GM18498 (cell line): ENCODE measurements at regions not wholly inside any gene's neighbourhood (a gene's known extent, or its start where the extent isn't known, plus 50 kb on each side); places are given as distances from the start of the nearest gene placed in this dataset.

Experiments
- ATAC-seq: cut with Tn5 transposase; IDR thresholded peaks from one replicate; pipeline ENCODE4 v1.9.1; 2021; ENCODE audit warnings: mild to moderate bottlenecking, moderate library complexity; ENCODE audit not compliant: unreplicated experiment

DNA sequence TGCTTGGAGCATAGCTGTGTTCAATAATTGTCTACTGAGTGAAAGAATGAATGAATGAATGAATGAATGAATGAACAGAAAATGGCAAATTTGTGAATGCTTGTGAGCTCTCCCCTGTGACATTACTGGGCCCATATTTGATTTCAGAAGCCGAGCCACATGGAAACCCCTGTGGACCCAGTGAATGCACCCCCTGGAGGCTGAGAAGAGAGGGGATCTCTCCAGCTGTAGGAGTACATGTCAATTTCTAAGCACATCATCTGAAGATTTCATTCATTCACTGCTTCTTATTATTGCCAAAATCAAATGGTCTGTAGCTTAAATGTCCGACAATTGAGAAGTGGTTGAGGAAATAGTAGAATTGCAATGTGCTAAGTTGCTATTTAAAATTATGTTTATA is 58.3 kb upstream of the DOCK1 start:
- no peak for ATAC-seq

DNA sequence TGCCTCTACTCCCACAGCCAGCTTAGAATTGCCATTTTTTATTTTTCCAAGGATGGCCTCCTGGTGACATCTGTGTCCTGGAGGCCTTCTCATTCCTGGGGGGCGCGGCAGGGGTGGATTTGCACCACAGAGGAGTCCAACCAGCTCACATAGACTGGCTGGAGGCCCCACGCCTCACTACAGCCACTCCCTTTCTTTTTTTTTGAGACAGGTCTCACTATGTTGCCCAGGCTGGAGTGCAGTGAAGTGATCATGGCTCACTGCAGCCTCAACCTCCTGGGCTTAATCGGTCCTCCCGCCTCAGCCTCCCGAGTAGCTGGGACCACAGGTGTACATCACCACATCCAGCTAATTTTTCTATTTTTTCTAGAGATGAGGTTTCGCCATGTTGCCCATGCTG is 57.6 kb upstream of the DOCK1 start:
- no peak for ATAC-seq

DNA sequence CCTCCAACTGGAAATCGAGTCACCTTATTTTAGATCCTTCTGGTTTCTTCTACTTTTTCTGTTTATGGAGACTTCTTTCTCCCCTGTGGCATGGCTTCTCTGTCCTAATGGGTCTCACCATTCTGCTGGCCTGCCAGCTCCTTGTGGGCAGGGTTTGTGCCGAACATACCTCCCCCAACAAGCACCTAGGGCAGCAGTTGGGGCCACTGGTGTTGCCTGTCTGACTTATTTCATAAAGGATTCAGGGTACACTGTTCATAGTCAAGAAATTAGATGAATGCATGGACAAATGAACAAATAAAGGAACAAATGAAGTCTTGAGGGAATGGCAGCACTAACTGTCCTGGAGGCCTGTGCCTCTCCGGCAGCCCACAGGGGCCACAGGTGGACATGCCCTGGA is 55.6 kb upstream of the DOCK1 start:
- ATAC-seq, result no peak

DNA sequence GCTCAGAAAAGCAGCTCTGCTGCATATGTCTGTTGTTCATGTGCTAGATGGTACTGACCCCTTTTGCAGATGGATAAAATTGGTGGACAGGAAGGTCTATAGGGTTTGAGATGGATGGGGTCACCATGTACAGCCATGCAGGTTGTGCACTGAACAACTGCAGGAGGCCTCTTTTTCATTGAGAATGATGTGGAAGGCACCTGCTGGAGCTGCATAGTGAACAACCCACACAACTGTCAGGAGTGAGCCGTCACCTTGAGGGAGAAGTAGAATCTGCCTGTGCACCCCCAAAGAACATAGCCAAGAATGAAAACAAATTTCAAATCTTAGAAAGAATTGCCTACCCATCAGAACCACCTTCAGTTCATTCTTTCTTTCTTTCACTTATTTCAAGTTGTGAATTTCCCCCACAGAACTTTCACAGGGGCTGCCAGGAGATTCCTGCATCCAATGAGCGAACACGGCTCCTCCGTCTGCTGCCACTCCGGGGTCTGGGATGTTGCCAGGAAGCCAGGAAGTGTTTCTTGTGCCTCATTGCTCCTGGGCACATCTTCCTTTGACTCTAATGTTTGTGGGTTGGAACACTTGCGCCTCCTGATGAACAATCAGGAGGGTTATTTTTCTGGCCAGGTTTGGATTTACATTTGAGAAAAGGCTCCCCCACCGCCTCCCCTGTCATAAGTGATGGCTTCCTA is 53.7 kb upstream of the DOCK1 start:
- no peak for ATAC-seq

DNA sequence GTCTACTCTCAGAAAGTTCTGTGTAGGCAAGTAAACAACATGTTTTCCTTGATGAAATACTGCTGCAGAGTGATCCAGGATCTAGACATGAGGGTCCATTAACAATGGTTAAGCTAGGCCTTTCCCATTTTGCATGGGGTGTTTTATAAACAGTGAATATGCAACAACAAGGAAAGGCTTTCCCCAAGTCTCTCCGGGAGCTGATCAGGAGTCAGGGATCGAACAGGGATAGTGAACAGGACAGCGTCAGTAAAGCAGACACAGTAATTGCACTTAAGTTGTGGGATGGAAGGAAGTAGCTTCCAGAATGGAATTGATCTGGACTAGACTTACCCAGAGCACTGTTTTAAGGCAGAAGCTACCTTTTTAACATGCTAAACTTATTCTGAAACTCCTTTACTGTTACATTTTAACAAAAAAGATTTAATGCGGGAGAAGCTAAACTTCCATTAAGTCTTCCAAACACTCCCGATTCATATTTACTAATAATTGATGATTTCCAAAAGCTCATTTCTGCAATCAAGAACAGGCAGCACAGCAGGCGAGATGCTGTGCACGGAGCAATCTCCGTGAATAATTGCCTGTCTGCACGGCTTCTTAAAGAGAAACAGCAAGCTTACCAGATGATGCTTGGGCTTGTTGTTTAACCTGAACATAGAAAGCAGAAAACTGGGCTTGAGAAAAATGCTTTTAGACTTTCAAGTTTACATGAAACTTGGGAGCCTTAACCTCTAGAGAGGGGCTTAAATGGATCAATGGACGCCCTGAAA is 50.3 kb upstream of the DOCK1 start:
- ATAC-seq, result no peak
